ENCODE measurements at regions not wholly inside any gene's neighbourhood (a gene's known extent, or its start where the extent isn't known, plus 50 kb on each side); places are given as distances from the start of the nearest gene placed in this dataset.

DNA sequence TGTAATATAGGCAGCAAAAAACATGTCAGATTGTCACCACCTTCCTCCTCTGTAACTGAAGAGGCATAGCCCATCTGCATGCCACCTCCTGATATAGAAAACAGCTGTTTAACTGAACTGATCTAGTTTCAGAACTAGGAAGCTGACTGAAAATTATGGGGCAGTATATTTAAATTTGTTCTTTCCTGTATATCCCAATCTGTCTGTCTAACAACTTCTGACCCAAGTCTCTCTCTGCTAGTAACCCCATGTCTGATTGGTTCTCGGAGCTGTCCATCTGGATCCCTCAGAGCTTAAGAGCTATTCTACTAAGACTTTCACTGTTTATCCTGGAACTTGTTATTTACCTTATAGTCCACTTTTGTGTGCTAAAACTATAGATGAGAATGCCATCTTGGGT, 68.2 kb upstream of the SLC35G4 start:
- no peak overlapping the region for H3K27ac ChIP-seq
- no peaks in the 10 kb centered on the region for H3K27me3 ChIP-seq
- no peaks in the 10 kb centered on the region for H3K4me1 ChIP-seq
- no peaks in the 10 kb centered on the region for H3K36me3 ChIP-seq
- no peak for DNase-seq
- WGBS, 5 donors, result 85 to 100% (median 93%) methylated on average over 1 of the region's 1 CpG
- intact Hi-C loops (cut with DNase I; ENCODE audit: low total_unique reads), result no loop called here
- peaks cover 0 to 29% (median 21%) of the 10 kb centered on the region in 4 donors for H3K9me3 ChIP-seq
- H3K4me3 ChIP-seq, result no peak overlapping the region
- TF ChIP-seq EP300 (IDR thresholded peaks at IDR 0.05) (no peak), POLR2A (IDR thresholded peaks at IDR 0.05) (no peak), POLR2AphosphoS5 (IDR thresholded peaks at IDR 0.05) (no peak)
- TF ChIP-seq, protein P1, sequence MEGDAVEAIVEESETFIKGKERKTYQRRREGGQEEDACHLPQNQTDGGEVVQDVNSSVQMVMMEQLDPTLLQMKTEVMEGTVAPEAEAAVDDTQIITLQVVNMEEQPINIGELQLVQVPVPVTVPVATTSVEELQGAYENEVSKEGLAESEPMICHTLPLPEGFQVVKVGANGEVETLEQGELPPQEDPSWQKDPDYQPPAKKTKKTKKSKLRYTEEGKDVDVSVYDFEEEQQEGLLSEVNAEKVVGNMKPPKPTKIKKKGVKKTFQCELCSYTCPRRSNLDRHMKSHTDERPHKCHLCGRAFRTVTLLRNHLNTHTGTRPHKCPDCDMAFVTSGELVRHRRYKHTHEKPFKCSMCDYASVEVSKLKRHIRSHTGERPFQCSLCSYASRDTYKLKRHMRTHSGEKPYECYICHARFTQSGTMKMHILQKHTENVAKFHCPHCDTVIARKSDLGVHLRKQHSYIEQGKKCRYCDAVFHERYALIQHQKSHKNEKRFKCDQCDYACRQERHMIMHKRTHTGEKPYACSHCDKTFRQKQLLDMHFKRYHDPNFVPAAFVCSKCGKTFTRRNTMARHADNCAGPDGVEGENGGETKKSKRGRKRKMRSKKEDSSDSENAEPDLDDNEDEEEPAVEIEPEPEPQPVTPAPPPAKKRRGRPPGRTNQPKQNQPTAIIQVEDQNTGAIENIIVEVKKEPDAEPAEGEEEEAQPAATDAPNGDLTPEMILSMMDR (IDR thresholded peaks at IDR 0.05), result no peak

DNA sequence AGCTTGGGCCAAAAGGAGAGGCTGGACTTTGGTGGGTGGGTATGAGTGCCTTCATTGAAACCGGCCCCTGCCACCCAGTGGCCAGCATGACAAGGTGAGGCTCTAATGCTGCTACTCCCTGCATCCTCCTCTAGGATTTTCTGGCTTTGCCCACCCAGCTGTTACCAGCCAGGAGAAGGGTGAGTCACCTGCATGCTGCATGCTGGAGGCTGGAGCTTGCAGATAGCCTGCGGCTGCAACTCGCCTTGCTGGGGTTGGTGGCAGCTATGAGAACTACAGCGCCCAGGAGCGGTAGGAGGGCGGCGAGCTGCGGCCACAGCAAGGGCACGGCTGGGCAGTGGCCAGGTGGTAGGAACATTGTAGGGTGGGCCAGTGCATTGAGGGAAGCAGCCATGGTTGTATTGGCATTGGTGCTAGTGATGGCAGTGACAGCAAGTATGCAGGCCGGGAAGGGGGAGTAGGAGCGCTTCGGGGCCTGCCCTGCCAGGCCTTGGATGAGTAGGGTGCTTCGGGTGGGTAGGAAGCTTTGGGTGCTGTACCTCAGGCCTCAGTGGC, 75.4 kb upstream of the SLC35G4 start:
- Histone ChIP-seq H3K27ac (no peak overlapping the region), H3K9me3 (peaks cover 0 to 10% (median 0%) of the 10 kb centered on the region in 4 donors), H3K4me1 (no peaks in the 10 kb centered on the region), H3K36me3 (no peaks in the 10 kb centered on the region), H3K27me3 (peaks cover 0 to 7% (median 0%) of the 10 kb centered on the region in 3 donors), H3K4me3 (no peak overlapping the region)
- intact Hi-C loops (cut with DNase I; ENCODE audit: low total_unique reads), result no loop called here
- no peak for DNase-seq
- TF ChIP-seq EP300 (IDR thresholded peaks at IDR 0.05) (no peak), POLR2AphosphoS5 (IDR thresholded peaks at IDR 0.05) (no peak), POLR2A (IDR thresholded peaks at IDR 0.05) (no peak)
- TF ChIP-seq, protein P1 (IDR thresholded peaks at IDR 0.05), result no peak
- WGBS, 5 donors, result 92 to 94% (median 93%) methylated on average over 13 of the region's 13 CpGs

DNA sequence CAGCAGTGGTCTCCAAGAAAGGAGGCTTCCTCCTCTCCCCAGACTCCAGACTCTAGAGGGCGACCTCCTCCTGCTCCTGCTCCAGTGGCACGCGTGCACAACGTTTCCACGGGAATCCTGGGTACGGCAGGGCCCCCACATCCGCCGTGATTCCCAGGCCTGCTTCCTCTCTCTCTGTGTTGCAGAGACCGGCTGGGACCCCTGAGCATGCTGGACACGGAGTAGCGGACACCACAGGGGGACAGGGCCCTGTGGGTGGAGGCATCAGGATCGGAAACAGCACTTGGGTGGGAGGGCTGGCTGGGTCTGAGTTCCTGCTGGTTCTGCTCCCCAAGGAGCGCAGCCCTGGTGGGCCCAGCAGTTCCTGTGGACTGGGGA, 75.9 kb upstream of the SLC35G4 start:
- Histone ChIP-seq H3K9me3 (peaks cover 0 to 10% (median 0%) of the 10 kb centered on the region in 4 donors), H3K27me3 (peaks cover 0 to 7% (median 0%) of the 10 kb centered on the region in 3 donors), H3K36me3 (no peaks in the 10 kb centered on the region), H3K27ac (no peak overlapping the region), H3K4me3 (no peak overlapping the region), H3K4me1 (no peaks in the 10 kb centered on the region)
- WGBS, 5 donors, result 88 to 96% (median 93%) methylated on average over 11 to 13 of the region's 13 CpGs
- intact Hi-C loops (cut with DNase I; ENCODE audit: low total_unique reads), result no loop called here
- TF ChIP-seq, protein P1 (IDR thresholded peaks at IDR 0.05), result no peak
- TF ChIP-seq EP300 (IDR thresholded peaks at IDR 0.05) (no peak), POLR2AphosphoS5 (IDR thresholded peaks at IDR 0.05) (no peak), POLR2A (IDR thresholded peaks at IDR 0.05) (no peak)
- DNase-seq, result no peak

DNA sequence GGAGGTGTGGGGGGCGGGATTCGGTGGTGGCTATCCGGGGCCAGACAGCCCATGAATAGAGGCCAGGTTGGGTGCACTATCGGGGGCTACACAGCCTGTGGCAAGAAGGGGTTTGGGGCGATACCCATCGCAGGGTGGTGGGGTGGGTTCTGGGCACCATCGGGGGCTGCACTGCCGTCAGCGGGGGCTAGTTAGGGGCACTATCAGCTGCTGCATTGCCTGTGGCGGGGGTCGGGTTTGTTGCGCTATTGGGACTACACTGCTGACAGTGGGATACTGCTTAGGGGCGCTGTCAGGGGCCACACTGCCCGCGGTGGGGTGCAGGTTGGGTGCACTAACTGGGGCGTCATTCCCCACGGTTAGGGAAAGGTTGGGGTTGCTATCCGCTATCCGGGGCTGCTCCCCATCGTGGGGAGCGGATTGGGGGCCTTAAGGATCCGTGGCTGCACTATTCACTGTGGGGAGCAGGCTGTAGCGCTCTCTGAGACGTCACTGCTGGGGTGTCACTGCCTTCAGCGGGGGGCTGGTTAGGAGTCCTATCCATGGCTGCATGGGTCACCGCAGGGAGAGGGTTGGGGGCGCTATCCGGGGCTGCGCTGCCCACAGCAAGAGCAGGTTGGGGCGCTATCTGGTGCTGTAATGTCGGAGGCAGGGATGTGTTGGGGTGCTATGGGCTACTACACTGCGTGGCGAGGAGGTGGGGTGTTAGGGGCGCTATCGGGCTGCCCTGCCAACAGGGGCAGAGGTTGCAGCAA, 76.5 kb upstream of the SLC35G4 start:
- no peak for TF ChIP-seq POLR2AphosphoS5 (IDR thresholded peaks at IDR 0.05)
- TF ChIP-seq, protein P1 (IDR thresholded peaks at IDR 0.05), result no peak
- TF ChIP-seq POLR2A (IDR thresholded peaks at IDR 0.05), result no peak
- no peak for TF ChIP-seq EP300 (IDR thresholded peaks at IDR 0.05)
- 92 to 95% (median 94%) methylated on average over 25 to 35 of the region's 35 CpGs for WGBS, 5 donors
- peaks cover 0 to 7% (median 0%) of the 10 kb centered on the region in 3 donors for H3K27me3 ChIP-seq
- no peak overlapping the region for H3K27ac ChIP-seq
- no peak overlapping the region for H3K4me3 ChIP-seq
- H3K36me3 ChIP-seq, result no peaks in the 10 kb centered on the region
- H3K9me3 ChIP-seq, result peaks cover 0 to 10% (median 0%) of the 10 kb centered on the region in 4 donors
- intact Hi-C loops (cut with DNase I; ENCODE audit: low total_unique reads), result no loop called here
- DNase-seq, result no peak
- H3K4me1 ChIP-seq, result no peaks in the 10 kb centered on the region
